WTC11 (cell line): ENCODE measurements at regions not wholly inside any gene's neighbourhood (a gene's known extent, or its start where the extent isn't known, plus 50 kb on each side); places are given as distances from the start of the nearest gene placed in this dataset.

ENCODE experiments used
- ATAC-seq: fragments of 200-7000 bp; cut with Tn5 transposase; 2 replicates; pipeline ENCODE4 v1.10.0; 2021; ENCODE audit warnings: mild to moderate bottlenecking, moderate library complexity
- CTCF ChIA-PET: fragments of 300-600 bp; sonication (Branson Sonifier 250); formaldehyde crosslinking; loops from one replicate; lab custom pipeline; 2021; ENCODE audit warnings: antibody characterized with exemption; lab: Charles Lee
- POLR2A ChIA-PET: fragments of 350-600 bp; sonication (Branson Sonifier 250); formaldehyde crosslinking; loops from one replicate; lab custom pipeline; 2021; ENCODE audit warnings: antibody characterized with exemption; lab: Charles Lee
- DNase-seq: peaks from one replicate; pipeline ENCODE4 v3.0.0; 2021; ENCODE audit warnings: low spot score
- H3K27ac Mint-ChIP-seq: 2 replicates; pipeline ENCODE4 v1.8.0; 2021; ENCODE audit warnings: mixed read lengths
- H3K27me3 Mint-ChIP-seq: 2 replicates; pipeline ENCODE4 v1.8.0; 2021; ENCODE audit warnings: low read depth, mild to moderate bottlenecking, moderate library complexity, mixed read lengths
- H3K36me3 Mint-ChIP-seq: 2 replicates; pipeline ENCODE4 v1.8.0; 2021; ENCODE audit warnings: mixed read lengths
- H3K4me1 Mint-ChIP-seq: 2 replicates; pipeline ENCODE4 v1.8.0; 2022; ENCODE audit warnings: mixed read lengths
- H3K4me3 Mint-ChIP-seq: 2 replicates; pipeline ENCODE4 v1.8.0; 2021; ENCODE audit warnings: mild to moderate bottlenecking, moderate library complexity, mixed read lengths
- H3K9me3 Mint-ChIP-seq: 2 replicates; pipeline ENCODE4 v1.8.0; 2021; ENCODE audit warnings: mixed read lengths
- AR ChIP-seq: fragments of 250-450 bp; sonication (Bioruptor Pico); IDR thresholded peaks from 2 replicates; pipeline ENCODE4 v1.9.0; 2021; ENCODE audit warnings: mild to moderate bottlenecking
- ATF2 ChIP-seq: sonication (generic); formaldehyde crosslinking; IDR thresholded peaks from 2 replicates; pipeline ENCODE4 v1.8.1; 2022; ENCODE audit warnings: low read depth, missing genetic modification reagents, borderline replicate concordance
- E2F5 ChIP-seq: sonication (generic); formaldehyde crosslinking; IDR thresholded peaks from 2 replicates; pipeline ENCODE4 v1.8.1; 2022; ENCODE audit warnings: mild to moderate bottlenecking, moderate library complexity, missing genetic modification reagents
- EMX1 ChIP-seq: fragments of 250-450 bp; sonication (Bioruptor Pico); IDR thresholded peaks from 2 replicates; pipeline ENCODE4 v1.8.0; 2021; ENCODE audit warnings: mild to moderate bottlenecking
- HMGA2 ChIP-seq: fragments of 250-450 bp; sonication (Bioruptor Pico); IDR thresholded peaks from 2 replicates; pipeline ENCODE4 v1.4.0; 2021; ENCODE audit warnings: mild to moderate bottlenecking, moderate library complexity
- IRF1 ChIP-seq: sonication (generic); formaldehyde crosslinking; IDR thresholded peaks from 2 replicates; pipeline ENCODE4 v1.8.0; 2023; ENCODE audit warnings: missing genetic modification reagents
- PRDM15 ChIP-seq: sonication (generic); formaldehyde crosslinking; IDR thresholded peaks from 2 replicates; pipeline ENCODE4 v1.8.0; 2022; ENCODE audit warnings: missing genetic modification reagents
- PREB ChIP-seq: sonication (generic); formaldehyde crosslinking; IDR thresholded peaks from 2 replicates; pipeline ENCODE4 v1.8.1; 2022; ENCODE audit warnings: mild to moderate bottlenecking, missing genetic modification reagents, moderate library complexity, borderline replicate concordance
- RORB ChIP-seq: fragments of 250-450 bp; sonication (Bioruptor Pico); IDR thresholded peaks from 2 replicates; pipeline ENCODE4 v1.9.0; 2021; ENCODE audit warnings: mild to moderate bottlenecking
- TP53 ChIP-seq: sonication (generic); formaldehyde crosslinking; IDR thresholded peaks from 2 replicates; pipeline ENCODE4 v1.8.1; 2023; ENCODE audit warnings: mild to moderate bottlenecking, missing genetic modification reagents
- USF1 ChIP-seq: sonication (generic); formaldehyde crosslinking; IDR thresholded peaks from 2 replicates; pipeline ENCODE4 v1.8.0; 2022; ENCODE audit warnings: mild to moderate bottlenecking, missing genetic modification reagents
- ZNF121 ChIP-seq: sonication (generic); formaldehyde crosslinking; IDR thresholded peaks from 2 replicates; pipeline ENCODE4 v1.8.0; 2023; ENCODE audit warnings: missing genetic modification reagents
- ZNF281 ChIP-seq: sonication (generic); formaldehyde crosslinking; IDR thresholded peaks from 2 replicates; pipeline ENCODE4 v1.8.0; 2023; ENCODE audit warnings: mild to moderate bottlenecking, missing genetic modification reagents
- ZNF396 ChIP-seq: fragments of 250-450 bp; sonication (Bioruptor Pico); IDR thresholded peaks from 2 replicates; pipeline ENCODE4 v1.8.0; 2021; ENCODE audit warnings: mild to moderate bottlenecking, moderate library complexity, borderline replicate concordance
- ZNF512 ChIP-seq: sonication (generic); formaldehyde crosslinking; IDR thresholded peaks from 2 replicates; pipeline ENCODE4 v1.8.1; 2022; ENCODE audit warnings: missing genetic modification reagents, borderline replicate concordance

GRCh38 chr1:30449003-30449402, 274.4 kb downstream of the MATN1 start:
- Mint-ChIP-seq H3K4me1 (0 out of 2 replicates have a peak, but pooled peaks cover 5% of the 10 kb centered on the region), H3K27me3 (peaks cover 3% of the 10 kb centered on the region), H3K9me3 (peaks cover 21% of the 10 kb centered on the region), H3K36me3 (0 out of 2 replicates have a peak, but pooled peaks cover 5% of the 10 kb centered on the region), H3K27ac (no peak overlapping the region), H3K4me3 (no peak overlapping the region)
- TF ChIP-seq USF1 (CRISPR knock-in tag) = no peak
- no peak for TF ChIP-seq ZNF121
- TF ChIP-seq RORB = no peak
- TF ChIP-seq HMGA2 = no peak
- TF ChIP-seq ZNF396 (CRISPR knock-in tag) = no peak
- TF ChIP-seq E2F5 (CRISPR knock-in tag) = no peak
- no peak for TF ChIP-seq ZNF512
- no peak for TF ChIP-seq ZNF281 (CRISPR knock-in tag)
- TF ChIP-seq PRDM15 = no peak
- TF ChIP-seq AR (CRISPR knock-in tag) = no peak
- TF ChIP-seq TP53 (CRISPR knock-in tag) = no peak
- TF ChIP-seq EMX1 (CRISPR knock-in tag) = no peak
- TF ChIP-seq ATF2 (CRISPR knock-in tag) = no peak
- TF ChIP-seq PREB = no peak
- no peak for TF ChIP-seq IRF1 (CRISPR knock-in tag)
- CTCF ChIA-PET = interaction anchor here (0.9 to 1.6 kb wide), 2 partner anchors 40 to 69 kb away, joined by 3 read pairs; no protein-coding TSS in a partner anchor
- ATAC-seq (no peak), DNase-seq (no peak)
- POLR2A ChIA-PET = no interaction called here
